Right lobe of liver (tissue), 6 donors: ENCODE measurements at regions not wholly inside any gene's neighbourhood (a gene's known extent, or its start where the extent isn't known, plus 50 kb on each side); places are given as distances from the start of the nearest gene placed in this dataset.

ENCODE experiments used
- ATAC-seq, 4 donors: fragments of 200-7000 bp; cut with Tn5 transposase; one replicate each; pipeline ENCODE4 v1.9.1; 2020; ENCODE audit warnings: mild to moderate bottlenecking in 4 of 4, moderate library complexity in 4 of 4
- DNase-seq, 3 donors: peaks; one replicate each; pipeline ENCODE4 v3.0.0-alpha.2; 2020
- H3K27ac ChIP-seq, 3 donors: fragments of 200-600 bp; one replicate each; pipeline ENCODE4 v1.8.0; 2022
- H3K27me3 ChIP-seq, 2 donors: fragments of 200-600 bp; one replicate each; pipeline ENCODE4 v1.8.0; 2022
- H3K36me3 ChIP-seq, 4 donors: fragments of 200-600 bp; sonication (generic) in 1 of 4; one replicate each; pipeline versions ENCODE4 v1.5.1 to v1.8.0; 2017 to 2022; ENCODE audit warnings: control low read depth in 1 of 4
- H3K4me1 ChIP-seq, 4 donors: fragments of 200-600 bp; sonication (generic) in 1 of 4; one replicate each; pipeline versions ENCODE4 v1.5.1 to v1.8.0; 2017 to 2022; ENCODE audit warnings: control low read depth in 1 of 4
- H3K4me3 ChIP-seq, 3 donors: fragments of 200-600 bp; one replicate each; pipeline ENCODE4 v1.8.0; 2022
- H3K9me3 ChIP-seq, 4 donors: fragments of 200-600 bp; sonication (generic) in 1 of 4; one replicate each; pipeline versions ENCODE4 v1.5.1 to v1.8.0; 2017 to 2022; ENCODE audit warnings: control low read depth in 1 of 4
- CTCF ChIP-seq, 4 donors: fragments of 200-600 bp in 3 of 4; fragments of 450-650 bp in 1 of 4; IDR thresholded peaks; one replicate each; pipeline versions ENCODE4 v1.5.1 to v1.8.0; 2016 to 2022; ENCODE audit warnings: antibody characterized with exemption in 4 of 4, mild to moderate bottlenecking in 2 of 4
- POLR2A ChIP-seq: fragments of 450-650 bp; IDR thresholded peaks from one replicate; pipeline ENCODE4 v1.6.1; 2017; ENCODE audit warnings: antibody characterized with exemption, mild to moderate bottlenecking
- WGBS: methylation state at CpG from one replicate; pipeline ENCODE4 v1.1.6; 2018; ENCODE audit warnings: low coverage, low lambda C conversion rate; ENCODE audit not compliant: insufficient coverage; ENCODE audit errors: missing lambda C conversion rate; 5-methylcytosine and 5-hydroxymethylcytosine counted together
- intact Hi-C, 2 donors: fragments of 100-400 bp; cut with DNase I; formaldehyde crosslinking; loops; one replicate each; pipeline versions ENCODE4 v1.11.2 to v1.14.1; 2022
- donor health status: DM: no; HTN: yes; CAD: no.
- donor health status: DM: no; HTN: no; CAD: no.
- donor health status: DM: no; HTN: no; CAD: no.
- donor health status: DM: no; HTN: yes; CAD: no.
- donor health status: DM: no; HTN: yes; CAD: no.

GRCh38 chr13:22427066-22427465, 753.7 kb upstream of the SGCG start:
- no peak for TF ChIP-seq CTCF (IDR thresholded peaks at IDR 0.05)
- no peak for TF ChIP-seq POLR2A
- Histone ChIP-seq H3K27ac (no peak overlapping the region), H3K9me3 (no peaks in the 10 kb centered on the region), H3K27me3 (no peaks in the 10 kb centered on the region), H3K4me3 (no peak overlapping the region), H3K36me3 (no peaks in the 10 kb centered on the region), H3K4me1 (no peaks in the 10 kb centered on the region)
- intact Hi-C loops: no loop called here
- no peak for DNase-seq
- 56% methylated on average over 1 of the region's 3 CpGs for WGBS
- no peak for ATAC-seq

GRCh38 chr13:22427783-22428182, 753.0 kb upstream of the SGCG start:
- Histone ChIP-seq H3K9me3 (no peaks in the 10 kb centered on the region), H3K4me1 (no peaks in the 10 kb centered on the region), H3K27ac (no peak overlapping the region), H3K27me3 (no peaks in the 10 kb centered on the region), H3K36me3 (no peaks in the 10 kb centered on the region), H3K4me3 (no peak overlapping the region)
- WGBS: 60% methylated on average over 5 of the region's 6 CpGs
- intact Hi-C loops: no loop called here
- ATAC-seq: no peak
- TF ChIP-seq CTCF (IDR thresholded peaks at IDR 0.05): no peak
- no peak for TF ChIP-seq POLR2A
- DNase-seq: no peak

- no peak for DNase-seq
- WGBS: 15% methylated on average over 7 of the region's 10 CpGs
- intact Hi-C loops: no loop called here
- H3K27ac ChIP-seq: no peak overlapping the region
- TF ChIP-seq CTCF (IDR thresholded peaks at IDR 0.05): no peak
- no peak for TF ChIP-seq POLR2A
- H3K4me1 ChIP-seq: no peaks in the 10 kb centered on the region
- peak in 2 of 4 donors; percentile 37 to 52 for ATAC-seq
- no peaks in the 10 kb centered on the region for H3K9me3 ChIP-seq
- H3K4me3 ChIP-seq: no peak overlapping the region
- no peaks in the 10 kb centered on the region for H3K27me3 ChIP-seq
- no peaks in the 10 kb centered on the region for H3K36me3 ChIP-seq
Observed at GRCh38 chr13:22428188-22428828, 752.5 kb upstream of the SGCG start.

GRCh38 chr13:22432690-22433089, 748.1 kb upstream of the SGCG start:
- Histone ChIP-seq H3K27me3 (no peaks in the 10 kb centered on the region), H3K36me3 (no peaks in the 10 kb centered on the region), H3K27ac (no peak overlapping the region), H3K4me1 (no peaks in the 10 kb centered on the region), H3K4me3 (no peak overlapping the region), H3K9me3 (no peaks in the 10 kb centered on the region)
- ATAC-seq: no peak
- TF ChIP-seq CTCF (IDR thresholded peaks at IDR 0.05): no peak
- no peak for TF ChIP-seq POLR2A
- DNase-seq: no peak
- intact Hi-C loops: no loop called here
